ENCODE measurements at regions not wholly inside any gene's neighbourhood (a gene's known extent, or its start where the extent isn't known, plus 50 kb on each side); places are given as distances from the start of the nearest gene placed in this dataset.

DNA sequence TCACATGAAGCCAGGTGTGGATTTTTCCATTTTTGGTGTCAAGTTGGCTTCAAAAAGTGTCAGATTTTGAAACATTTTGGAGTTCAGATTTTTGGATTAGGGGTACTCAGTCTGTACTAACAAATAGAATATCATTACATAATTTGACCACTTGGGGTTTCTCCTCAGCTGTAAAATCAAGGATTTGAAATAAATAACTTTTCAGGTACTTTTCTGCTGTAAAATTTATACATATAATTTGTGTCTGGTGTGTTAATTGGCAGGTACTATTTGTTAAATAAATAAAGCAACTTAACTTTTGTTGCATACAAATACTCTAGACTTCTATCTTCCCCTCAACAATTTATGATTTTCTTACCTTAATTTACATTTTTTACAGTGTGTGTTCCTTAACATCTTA, 234.1 kb upstream of the PRICKLE1 start:
- Histone ChIP-seq H2AFZ (ENCODE audit: low read depth, low read length) (no peak overlapping the region), H4K20me1 (replicated peaks; ENCODE audit: control insufficient read depth, extremely low read depth, insufficient read depth, low read length) (no peaks in the 10 kb centered on the region), H3K36me3 (ENCODE audit: control insufficient read depth in 2 of 2, extremely low read depth in 1 of 2, insufficient read depth in 2 of 2, low read length in 2 of 2) (no peaks in the 10 kb centered on the region), H3K9me3 (replicated peaks; ENCODE audit: control insufficient read depth, insufficient read depth, low read length) (no peaks in the 10 kb centered on the region), H3K4me1 (ENCODE audit: control insufficient read depth, extremely low read depth, insufficient read depth, low read length) (peaks cover 11% of the 10 kb centered on the region), H3K79me2 (ENCODE audit: control insufficient read depth, insufficient read depth, low read length) (no peaks in the 10 kb centered on the region), H3K9me1 (replicated peaks; ENCODE audit: control insufficient read depth, extremely low read depth, insufficient read depth, low read length) (no peaks in the 10 kb centered on the region), H3K27ac (ENCODE audit: insufficient read depth, low read depth, low read length) (no peak overlapping the region), H3K4me3 (replicated peaks in 1 of 3; ENCODE audit: insufficient read depth in 1 of 3, low read depth in 1 of 3, low read length in 3 of 3) (no peak overlapping the region), H3K9ac (replicated peaks; ENCODE audit: extremely low read depth, insufficient read depth, low read length) (no peak overlapping the region), H3K4me2 (ENCODE audit: insufficient read depth, low read length) (no peak overlapping the region), H3K27me3 (ENCODE audit: control insufficient read depth in 2 of 2, insufficient read depth in 2 of 2, low read length in 2 of 2) (no peaks in the 10 kb centered on the region)
- BruUV-seq (replicated peaks), result no TSS peak
- no peak for TF ChIP-seq POLR2A (IDR thresholded peaks at IDR 0.05; ENCODE audit: low read depth, low read length)
- no peak for TF ChIP-seq FOS (IDR thresholded peaks at IDR 0.05; ENCODE audit: borderline replicate concordance, insufficient read depth, low read length)
- TF ChIP-seq JUN (IDR thresholded peaks at IDR 0.05; ENCODE audit: borderline replicate concordance, insufficient read depth, insufficient read length, low read depth), result no peak
- TF ChIP-seq GATA2 (IDR thresholded peaks at IDR 0.05; ENCODE audit: insufficient read depth, insufficient read length, low read depth, low read length), result no peak
- no peak for TF ChIP-seq EZH2 (IDR thresholded peaks at IDR 0.05; ENCODE audit: borderline replicate concordance, low read depth, low read length, severe bottlenecking)
- no peak for TF ChIP-seq MYC (IDR thresholded peaks at IDR 0.05; ENCODE audit: low read depth, low read length)
- TF ChIP-seq, protein P1, sequence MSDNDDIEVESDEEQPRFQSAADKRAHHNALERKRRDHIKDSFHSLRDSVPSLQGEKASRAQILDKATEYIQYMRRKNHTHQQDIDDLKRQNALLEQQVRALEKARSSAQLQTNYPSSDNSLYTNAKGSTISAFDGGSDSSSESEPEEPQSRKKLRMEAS (IDR thresholded peaks at IDR 0.05; ENCODE audit: insufficient read depth, insufficient read length), result no peak
- TF ChIP-seq POLR2AphosphoS5 (IDR thresholded peaks at IDR 0.05; ENCODE audit: insufficient read depth, low read depth, low read length), result no peak
- TF ChIP-seq, protein P2, sequence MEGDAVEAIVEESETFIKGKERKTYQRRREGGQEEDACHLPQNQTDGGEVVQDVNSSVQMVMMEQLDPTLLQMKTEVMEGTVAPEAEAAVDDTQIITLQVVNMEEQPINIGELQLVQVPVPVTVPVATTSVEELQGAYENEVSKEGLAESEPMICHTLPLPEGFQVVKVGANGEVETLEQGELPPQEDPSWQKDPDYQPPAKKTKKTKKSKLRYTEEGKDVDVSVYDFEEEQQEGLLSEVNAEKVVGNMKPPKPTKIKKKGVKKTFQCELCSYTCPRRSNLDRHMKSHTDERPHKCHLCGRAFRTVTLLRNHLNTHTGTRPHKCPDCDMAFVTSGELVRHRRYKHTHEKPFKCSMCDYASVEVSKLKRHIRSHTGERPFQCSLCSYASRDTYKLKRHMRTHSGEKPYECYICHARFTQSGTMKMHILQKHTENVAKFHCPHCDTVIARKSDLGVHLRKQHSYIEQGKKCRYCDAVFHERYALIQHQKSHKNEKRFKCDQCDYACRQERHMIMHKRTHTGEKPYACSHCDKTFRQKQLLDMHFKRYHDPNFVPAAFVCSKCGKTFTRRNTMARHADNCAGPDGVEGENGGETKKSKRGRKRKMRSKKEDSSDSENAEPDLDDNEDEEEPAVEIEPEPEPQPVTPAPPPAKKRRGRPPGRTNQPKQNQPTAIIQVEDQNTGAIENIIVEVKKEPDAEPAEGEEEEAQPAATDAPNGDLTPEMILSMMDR (IDR thresholded peaks at IDR 0.05; ENCODE audit: extremely low read depth in 1 of 2, insufficient read depth in 1 of 2, low read depth in 1 of 2, low read length in 2 of 2), result no peak
- DNase-seq (ENCODE audit: low read depth, low spot score) (no peak), FAIRE-seq (no peak)
- intact Hi-C loops (cut with micrococcal nuclease), result no loop called here
- ChIA-PET CTCF (no interaction called here), POLR2A (no interaction called here)
- dilution Hi-C loops (cut with MboI; ENCODE audit: extremely low pct_ligation_motif_present, low sequenced_read_pairs), result no loop called here

All from endothelial cell of umbilical vein (primary cell).